ENCODE measurements at regions not wholly inside any gene's neighbourhood (a gene's known extent, or its start where the extent isn't known, plus 50 kb on each side); places are given as distances from the start of the nearest gene placed in this dataset.

- TF ChIP-seq CTCF (IDR thresholded peaks at IDR 0.05) (no peak), EP300 (IDR thresholded peaks at IDR 0.05) (no peak), POLR2A (IDR thresholded peaks at IDR 0.05) (no peak)
Measured at GRCh38 chr7:153515359-153515758, 536.8 kb upstream of the DPP6 start.
